NK-92 treated with Interleukin-12 subunit alpha and Interleukin-12 subunit beta, amount 100 ng/mL, for 24 hours (cell line): ENCODE measurements at regions not wholly inside any gene's neighbourhood (a gene's known extent, or its start where the extent isn't known, plus 50 kb on each side); places are given as distances from the start of the nearest gene placed in this dataset.

ENCODE experiments used
- DNase-seq: peaks from one replicate; lab custom pipeline; 2025; lab: John Stamatoyannopoulos, UW

GRCh38 chr12:13680916-13681315 lies 300.5 kb downstream of the GRIN2B start:
- no peak for DNase-seq

GRCh38 chr12:13676880-13677279 lies 304.5 kb downstream of the GRIN2B start:
- DNase-seq: no peak

- DNase-seq: no peak
These were observed 311.0 kb downstream of the GRIN2B start for GRCh38 chr12:13670285-13670866.

- DNase-seq: no peak
These were observed 312.5 kb downstream of the GRIN2B start for GRCh38 chr12:13668880-13669279.

- DNase-seq: no peak
These were observed 314.6 kb downstream of the GRIN2B start for GRCh38 chr12:13666806-13667205.

GRCh38 chr12:13661005-13661887 lies 320.2 kb downstream of the GRIN2B start:
- no peak for DNase-seq

GRCh38 chr12:13654456-13654855 lies 326.9 kb downstream of the GRIN2B start:
- no peak for DNase-seq

- DNase-seq: no peak
These were observed 329.3 kb downstream of the GRIN2B start for GRCh38 chr12:13652105-13652504.

GRCh38 chr12:13635709-13636108 lies 345.7 kb downstream of the GRIN2B start:
- no peak for DNase-seq

- DNase-seq: no peak
These were observed 349.5 kb downstream of the GRIN2B start for GRCh38 chr12:13631873-13632272.

- DNase-seq: no peak
These were observed 351.0 kb downstream of the GRIN2B start for GRCh38 chr12:13630354-13630753.

- no peak for DNase-seq
These were observed 353.3 kb downstream of the GRIN2B start for GRCh38 chr12:13628067-13628466.

GRCh38 chr12:13627536-13627935 lies 353.9 kb downstream of the GRIN2B start:
- no peak for DNase-seq

GRCh38 chr12:13613297-13613696 lies 368.1 kb downstream of the GRIN2B start:
- DNase-seq: no peak

- no peak for DNase-seq
These were observed 371.3 kb downstream of the GRIN2B start for GRCh38 chr12:13609894-13610679.

- DNase-seq: no peak
These were observed 375.1 kb downstream of the GRIN2B start for GRCh38 chr12:13606290-13606689.

- DNase-seq: no peak
These were observed 377.4 kb downstream of the GRIN2B start for GRCh38 chr12:13603953-13604352.

- DNase-seq: no peak
These were observed 379.2 kb downstream of the GRIN2B start for GRCh38 chr12:13602172-13602571.

GRCh38 chr12:13599176-13599575 lies 382.2 kb downstream of the GRIN2B start:
- no peak for DNase-seq

- DNase-seq: no peak
These were observed 383.6 kb downstream of the GRIN2B start for GRCh38 chr12:13597837-13598236.

- DNase-seq: no peak
These were observed 384.2 kb downstream of the GRIN2B start for GRCh38 chr12:13597166-13597565.

GRCh38 chr12:13596714-13597113 lies 384.7 kb downstream of the GRIN2B start:
- DNase-seq: no peak
